Heart left ventricle (tissue), 16 donors: ENCODE measurements at regions not wholly inside any gene's neighbourhood (a gene's known extent, or its start where the extent isn't known, plus 50 kb on each side); places are given as distances from the start of the nearest gene placed in this dataset.
"Not testable (repeated sequence)": the region's sequence is repeated elsewhere in the genome, so short reads cannot be mapped to it uniquely, and the experiment has no call there.

Source experiments
- ATAC-seq, 4 donors: fragments of 200-7000 bp; cut with Tn5 transposase; one replicate each; pipeline ENCODE4 v1.9.1; 2020 to 2022; ENCODE audit warnings: moderate library complexity in 4 of 4, mild to moderate bottlenecking in 3 of 4, moderate number of reproducible peaks in 1 of 4
- DNase-seq, 5 donors: peaks; one replicate each; pipeline ENCODE4 v3.0.0-alpha.2; 2020
- H3K27ac ChIP-seq, 12 donors: fragments of 200-600 bp; sonication (generic) in 4 of 12; one replicate each; pipeline versions ENCODE4 v1.5.0 to v1.8.0; 2016 to 2022; ENCODE audit warnings: mild to moderate bottlenecking in 2 of 12
- H3K27me3 ChIP-seq, 9 donors: fragments of 200-600 bp; sonication (generic) in 2 of 9; one replicate each; pipeline versions ENCODE4 v1.5.1 to v1.8.0; 2016 to 2022; ENCODE audit warnings: mild to moderate bottlenecking in 3 of 9
- H3K36me3 ChIP-seq, 9 donors: fragments of 200-600 bp; sonication (generic) in 2 of 9; one replicate each; pipeline versions ENCODE4 v1.5.0 to v1.8.0; 2018 to 2022; ENCODE audit warnings: mild to moderate bottlenecking in 2 of 9
- H3K4me1 ChIP-seq, 12 donors: fragments of 200-600 bp; sonication (generic) in 4 of 12; one replicate each; pipeline versions ENCODE4 v1.5.0 to v1.8.0; 2016 to 2022; ENCODE audit warnings: mild to moderate bottlenecking in 3 of 12
- H3K4me3 ChIP-seq, 12 donors: fragments of 200-600 bp; sonication (generic) in 4 of 12; one replicate each; pipeline versions ENCODE4 v1.5.0 to v1.8.0; 2017 to 2022; ENCODE audit warnings: mild to moderate bottlenecking in 9 of 12, moderate library complexity in 4 of 12
- H3K9me3 ChIP-seq, 12 donors: fragments of 200-600 bp; sonication (generic) in 4 of 12; one replicate each; pipeline versions ENCODE4 v1.5.0 to v1.8.0; 2016 to 2022; ENCODE audit warnings: mild to moderate bottlenecking in 1 of 12
- POLR2A ChIP-seq, 2 donors: fragments of 450-650 bp; IDR thresholded peaks; one replicate each; pipeline ENCODE4 v1.6.1; 2017; ENCODE audit warnings: antibody characterized with exemption in 2 of 2, mild to moderate bottlenecking in 2 of 2, moderate library complexity in 2 of 2
- WGBS, 4 donors: extraction: QIAGEN DNeasy Blood & Tissue Kit in 2 of 4; methylation state at CpG; one replicate each; pipeline versions ENCODE4 v1.1.5 to v1.1.7; 2013 to 2018; 5-methylcytosine and 5-hydroxymethylcytosine counted together
- intact Hi-C, 10 donors: fragments of 100-400 bp; cut with DNase I; formaldehyde crosslinking; loops; one replicate each; pipeline versions ENCODE4 v1.11.1 to v1.14.2; 2022
- TF ChIP-seq, protein P1 (sequence below), 12 donors: fragments of 200-600 bp; sonication (generic) in 4 of 12; IDR thresholded peaks; one replicate each; pipeline versions ENCODE4 v1.5.0 to v1.8.0; 2018 to 2022; ENCODE audit warnings: antibody characterized with exemption in 12 of 12, mild to moderate bottlenecking in 5 of 12
- donor health status: ischemic (EF 13 %, LVEDD 7.1; RV severe dilation, severe dysfunction).
- donor health status: healthy with polysubstance abuse.
- donor health status: DM: no; HTN: yes; CAD: no.
- donor health status: DM: no; HTN: no; CAD: no.
- donor health status: ischemic (EF 25% LVEDD 6.9; RV normal size, moderate dysfunction).
- donor health status: ischemic (EF 25% LVEDD 5.7; RV mildly dilated, moderate dysfunction).
- donor health status: healthy.
- donor health status: DM: yes; HTN: yes; CAD: no.
- donor health status: ischemic (EF 35%, LVEDD 5.7; RV mildly dilated, moderate dysfunction).
- donor health status: nonischemic (EF 11% LVEDD 7.7; RV severe dilation, severe dysfunction).
- donor health status: DM: yes; HTN: yes; CAD: no.
- donor health status: PGD.
- donor health status: ischemic (EF 29% LVEDD 5.4; RV normal size, mild dysfunction).
- donor health status: nonischemic (EF 23%, LVEDD 6.1; RV moderate dilation, normal function).

DNA sequence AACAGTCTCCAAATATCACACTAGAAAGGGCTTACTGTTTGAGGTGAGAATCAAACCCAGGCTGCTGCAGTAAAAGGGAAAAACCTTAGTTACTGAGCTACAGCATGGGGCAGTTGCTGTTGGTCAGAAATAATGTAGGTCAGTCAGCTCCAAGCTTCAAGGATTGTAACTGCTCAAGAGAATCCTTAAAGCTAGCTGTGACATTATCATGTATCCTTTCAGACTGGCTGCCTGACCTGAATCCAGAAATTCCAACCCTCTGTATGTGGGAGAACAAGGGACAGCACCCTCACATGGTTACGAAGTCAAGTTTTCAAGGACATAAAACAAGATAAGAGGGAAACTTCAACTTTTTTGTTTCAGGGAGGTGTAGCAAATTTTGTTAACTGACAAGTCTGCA lies 365.9 kb upstream of the NPAP1 start:
- ATAC-seq, H3K4me1 ChIP-seq, H3K9me3 ChIP-seq, H3K4me3 ChIP-seq, intact Hi-C loops, H3K27ac ChIP-seq, H3K27me3 ChIP-seq, DNase-seq, H3K36me3 ChIP-seq: not testable (repeated sequence)
- 46 to 83% (median 61%) methylated on average over 1 of the region's 1 CpG for WGBS, 4 donors

DNA sequence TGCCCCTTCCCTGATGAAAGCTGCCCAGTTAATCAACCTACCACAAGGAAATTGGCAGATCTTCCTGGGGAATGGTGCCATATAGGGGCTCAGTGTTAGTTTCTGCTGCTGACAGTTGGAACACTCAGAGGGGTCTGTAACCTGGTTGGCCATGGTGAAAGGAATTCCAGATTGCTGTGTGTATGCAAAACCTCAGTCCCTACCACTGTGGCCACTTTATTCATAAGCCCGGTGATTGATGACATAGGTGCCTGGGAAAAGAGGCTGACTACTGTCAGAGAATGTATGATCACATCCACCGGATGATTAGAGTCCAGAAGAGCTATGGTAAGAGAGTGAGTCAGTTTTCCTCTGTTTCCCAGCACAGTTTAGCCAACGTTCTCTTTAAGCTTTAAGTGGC lies 363.9 kb upstream of the NPAP1 start:
- DNase-seq, H3K4me1 ChIP-seq, H3K27me3 ChIP-seq, H3K9me3 ChIP-seq, intact Hi-C loops, ATAC-seq, H3K4me3 ChIP-seq, H3K36me3 ChIP-seq, H3K27ac ChIP-seq: not testable (repeated sequence)
- WGBS, 4 donors, result 38 to 47% (median 43%) methylated on average over 1 to 3 of the region's 3 CpGs

DNA sequence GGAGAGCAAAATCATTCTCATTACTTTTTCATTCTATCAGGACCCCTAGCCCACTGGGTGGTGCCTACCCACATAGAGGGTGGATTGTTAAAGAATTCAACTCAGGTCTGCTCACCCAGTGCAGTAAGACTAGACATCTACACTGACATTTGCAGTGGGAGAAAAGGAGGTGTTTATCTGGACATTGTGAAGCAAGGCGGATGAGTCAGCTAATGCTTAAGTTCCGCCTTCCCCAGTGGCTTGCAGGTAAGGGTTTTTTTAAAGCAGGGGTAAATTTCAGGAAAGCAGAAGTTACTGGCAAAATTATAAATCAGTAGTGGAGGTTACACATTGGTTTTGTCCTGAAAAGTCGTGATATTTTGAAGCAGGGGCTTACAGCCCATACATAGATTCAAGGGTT lies 359.2 kb upstream of the NPAP1 start:
- WGBS, 4 donors, result 66 to 87% (median 67%) methylated on average over 3 of the region's 3 CpGs
- H3K27me3 ChIP-seq, H3K4me3 ChIP-seq, H3K27ac ChIP-seq, H3K9me3 ChIP-seq, intact Hi-C loops, H3K4me1 ChIP-seq, ATAC-seq, H3K36me3 ChIP-seq, DNase-seq: not testable (repeated sequence)

DNA sequence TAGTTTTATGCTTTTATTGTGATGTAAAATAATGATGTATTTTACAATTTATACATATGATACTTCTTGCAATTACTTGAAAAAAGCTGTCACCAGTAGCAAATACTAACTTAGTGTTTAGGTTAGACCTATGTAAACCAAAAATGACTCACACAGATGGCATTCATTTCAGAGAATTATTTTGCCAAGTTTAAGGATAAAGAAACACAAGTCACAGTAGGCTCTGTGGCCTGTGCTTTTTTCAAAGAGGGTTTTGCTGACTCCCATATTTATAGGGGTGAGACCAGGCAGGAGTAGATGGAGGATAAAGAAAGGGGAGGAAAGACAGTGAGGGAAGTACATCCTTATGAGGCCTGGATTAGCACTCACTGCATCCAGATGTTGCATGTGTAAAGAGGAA lies 356.6 kb upstream of the NPAP1 start:
- no peak for DNase-seq
- Histone ChIP-seq H3K36me3 (no peaks in the 10 kb centered on the region), H3K27ac (no peak overlapping the region), H3K9me3 (no peaks in the 10 kb centered on the region), H3K27me3 (no peaks in the 10 kb centered on the region), H3K4me1 (no peaks in the 10 kb centered on the region), H3K4me3 (no peak overlapping the region)
- intact Hi-C loops, result no loop called here
- no peak for ATAC-seq
- TF ChIP-seq POLR2A (IDR thresholded peaks at IDR 0.05), result no peak
- TF ChIP-seq, protein P1, sequence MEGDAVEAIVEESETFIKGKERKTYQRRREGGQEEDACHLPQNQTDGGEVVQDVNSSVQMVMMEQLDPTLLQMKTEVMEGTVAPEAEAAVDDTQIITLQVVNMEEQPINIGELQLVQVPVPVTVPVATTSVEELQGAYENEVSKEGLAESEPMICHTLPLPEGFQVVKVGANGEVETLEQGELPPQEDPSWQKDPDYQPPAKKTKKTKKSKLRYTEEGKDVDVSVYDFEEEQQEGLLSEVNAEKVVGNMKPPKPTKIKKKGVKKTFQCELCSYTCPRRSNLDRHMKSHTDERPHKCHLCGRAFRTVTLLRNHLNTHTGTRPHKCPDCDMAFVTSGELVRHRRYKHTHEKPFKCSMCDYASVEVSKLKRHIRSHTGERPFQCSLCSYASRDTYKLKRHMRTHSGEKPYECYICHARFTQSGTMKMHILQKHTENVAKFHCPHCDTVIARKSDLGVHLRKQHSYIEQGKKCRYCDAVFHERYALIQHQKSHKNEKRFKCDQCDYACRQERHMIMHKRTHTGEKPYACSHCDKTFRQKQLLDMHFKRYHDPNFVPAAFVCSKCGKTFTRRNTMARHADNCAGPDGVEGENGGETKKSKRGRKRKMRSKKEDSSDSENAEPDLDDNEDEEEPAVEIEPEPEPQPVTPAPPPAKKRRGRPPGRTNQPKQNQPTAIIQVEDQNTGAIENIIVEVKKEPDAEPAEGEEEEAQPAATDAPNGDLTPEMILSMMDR (IDR thresholded peaks at IDR 0.05), result no peak

DNA sequence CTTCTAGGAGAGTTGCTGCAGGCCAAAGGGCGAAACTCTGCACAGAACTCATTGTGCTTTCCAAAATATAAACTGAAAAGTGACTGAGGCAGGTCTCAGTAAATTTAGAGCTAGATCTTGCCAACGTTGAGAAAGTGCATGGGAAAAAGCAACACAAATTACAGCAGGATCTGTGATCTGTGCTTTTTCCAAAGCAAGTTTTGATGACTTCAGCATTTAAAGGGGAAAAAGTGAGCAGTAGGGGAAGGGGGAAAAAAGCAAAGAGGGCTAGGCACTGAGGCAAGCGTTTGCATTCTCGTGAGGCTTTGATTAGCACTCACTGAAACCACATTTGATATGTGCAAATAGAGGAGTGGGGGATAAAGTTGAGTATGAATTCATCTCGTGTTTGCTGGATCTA lies 351.5 kb upstream of the NPAP1 start:
- ATAC-seq, H3K4me1 ChIP-seq, H3K9me3 ChIP-seq, H3K4me3 ChIP-seq, DNase-seq, H3K36me3 ChIP-seq, H3K27ac ChIP-seq, intact Hi-C loops, H3K27me3 ChIP-seq: not testable (repeated sequence)
- 41 to 56% (median 42%) methylated on average over 4 to 5 of the region's 5 CpGs for WGBS, 4 donors

DNA sequence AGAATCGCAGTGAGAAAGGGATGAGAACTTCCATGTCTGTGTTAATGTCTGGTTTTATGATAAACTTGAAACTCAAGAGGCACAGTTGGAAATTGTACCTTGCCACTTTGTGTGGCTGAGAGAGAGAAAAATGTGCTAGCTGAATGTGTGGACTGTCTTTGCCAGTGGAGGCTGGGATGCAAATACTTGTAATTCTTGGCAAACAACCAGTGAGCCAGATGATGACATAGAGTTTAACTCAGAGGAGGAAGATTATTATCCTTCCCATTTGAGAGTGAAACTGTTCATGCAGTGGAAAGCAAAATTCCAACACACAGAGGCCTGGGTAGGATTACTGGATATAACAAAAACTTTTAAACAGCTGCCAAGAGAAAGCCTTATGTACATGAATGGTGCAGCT lies 349.1 kb upstream of the NPAP1 start:
- intact Hi-C loops, H3K27me3 ChIP-seq, DNase-seq, H3K27ac ChIP-seq, H3K36me3 ChIP-seq, H3K4me1 ChIP-seq, H3K9me3 ChIP-seq, H3K4me3 ChIP-seq: not testable (repeated sequence)
- 50 to 64% (median 57%) methylated on average over 1 of the region's 1 CpG for WGBS, 4 donors
- ATAC-seq, result peak in 1 of 4 donors; percentile 28

DNA sequence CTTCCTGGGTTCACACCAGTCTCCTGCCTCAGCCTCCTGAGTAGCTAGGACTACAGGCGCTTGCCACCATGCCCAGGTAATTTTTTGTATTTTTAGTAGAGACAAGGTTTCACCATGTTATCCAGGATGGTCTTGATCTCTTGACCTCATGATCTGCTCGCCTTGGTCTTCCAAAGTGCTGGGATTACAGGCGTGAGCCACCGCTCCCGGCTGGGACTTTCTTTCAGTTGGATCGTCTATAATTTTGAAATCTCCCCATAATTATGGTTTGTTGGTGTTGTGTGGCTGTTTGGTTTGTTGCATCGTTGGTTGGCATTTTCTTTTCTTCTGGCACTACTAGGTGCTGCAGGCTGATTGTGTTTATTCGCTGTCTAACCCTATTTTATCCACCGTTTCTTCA lies 343.6 kb upstream of the NPAP1 start:
- H3K36me3 ChIP-seq, H3K27me3 ChIP-seq, H3K9me3 ChIP-seq, DNase-seq, H3K27ac ChIP-seq, intact Hi-C loops, ATAC-seq, H3K4me1 ChIP-seq, H3K4me3 ChIP-seq: not testable (repeated sequence)
- WGBS, 4 donors, result 76 to 91% (median 77%) methylated on average over 9 of the region's 9 CpGs

DNA sequence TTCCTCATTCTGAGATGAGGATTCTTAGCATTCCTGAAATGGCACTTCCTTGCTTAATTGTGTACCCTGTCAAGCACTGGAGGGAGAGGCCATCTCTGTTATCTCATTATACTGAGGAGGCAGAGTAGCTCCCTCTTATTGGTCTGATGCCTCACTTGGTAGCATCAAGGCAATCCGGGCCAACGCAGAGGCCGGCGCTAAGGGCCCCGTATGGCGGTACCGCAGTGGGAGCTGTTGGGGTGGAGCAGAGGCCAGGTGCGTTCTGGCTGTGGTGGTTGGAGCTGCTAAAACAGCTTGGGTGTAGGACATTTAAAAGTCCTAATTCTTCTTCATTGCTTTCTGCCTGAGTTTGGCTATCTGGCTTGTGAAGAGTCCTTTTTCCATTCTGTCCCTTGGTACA lies 333.7 kb upstream of the NPAP1 start:
- H3K27me3 ChIP-seq, H3K9me3 ChIP-seq, ATAC-seq, H3K4me3 ChIP-seq, DNase-seq, H3K36me3 ChIP-seq, H3K4me1 ChIP-seq, intact Hi-C loops, H3K27ac ChIP-seq: not testable (repeated sequence)
- 90 to 97% (median 93%) methylated on average over 7 to 8 of the region's 8 CpGs for WGBS, 4 donors

DNA sequence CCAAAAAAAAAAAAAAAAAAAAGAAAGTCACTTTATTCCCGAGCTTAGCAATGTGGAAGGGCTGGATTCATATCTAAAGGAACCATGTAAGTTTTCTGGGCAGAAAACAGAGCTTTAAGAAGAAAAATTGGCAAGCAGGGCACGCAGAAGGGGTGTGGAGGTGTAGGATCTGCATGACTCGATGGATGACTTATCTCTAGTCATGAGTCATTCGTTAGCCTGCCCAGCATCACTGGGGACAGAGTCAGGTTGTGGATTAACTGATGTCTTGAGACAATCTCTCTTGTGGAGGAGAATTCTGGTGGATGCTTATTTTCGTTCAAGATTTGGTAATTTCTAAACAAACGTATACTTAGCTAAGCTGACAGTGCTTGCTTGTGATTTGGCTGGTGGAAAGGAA lies 322.8 kb upstream of the NPAP1 start:
- H3K27me3 ChIP-seq, DNase-seq, ATAC-seq, H3K36me3 ChIP-seq, H3K9me3 ChIP-seq, H3K4me1 ChIP-seq, H3K27ac ChIP-seq, intact Hi-C loops, H3K4me3 ChIP-seq: not testable (repeated sequence)
- WGBS, 4 donors, result 55 to 66% (median 61%) methylated on average over 6 of the region's 6 CpGs

DNA sequence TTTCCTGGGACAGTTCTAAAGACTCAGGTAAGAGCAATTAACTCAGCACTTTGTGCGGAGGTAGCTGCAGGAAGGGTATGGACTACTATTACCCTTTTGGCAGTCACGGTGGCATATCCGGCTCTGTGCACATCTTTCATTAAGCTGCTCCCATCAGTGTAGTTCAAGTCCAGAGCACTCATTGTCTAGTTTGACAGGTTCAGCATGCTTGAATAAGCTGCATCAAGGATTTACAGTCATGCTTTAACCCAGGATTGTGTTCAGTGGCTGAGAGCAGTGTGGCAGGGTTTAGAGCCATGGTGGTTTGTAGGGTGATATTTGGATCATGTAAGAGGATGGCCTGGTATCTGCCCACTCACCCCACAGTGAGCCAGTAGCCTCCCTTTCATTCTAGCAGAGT lies 294.5 kb upstream of the NPAP1 start:
- intact Hi-C loops, H3K4me1 ChIP-seq, H3K36me3 ChIP-seq, H3K9me3 ChIP-seq, DNase-seq, H3K27me3 ChIP-seq, H3K27ac ChIP-seq, ATAC-seq, H3K4me3 ChIP-seq: not testable (repeated sequence)
- WGBS, 4 donors, result 92 to 96% (median 95%) methylated on average over 3 of the region's 3 CpGs

DNA sequence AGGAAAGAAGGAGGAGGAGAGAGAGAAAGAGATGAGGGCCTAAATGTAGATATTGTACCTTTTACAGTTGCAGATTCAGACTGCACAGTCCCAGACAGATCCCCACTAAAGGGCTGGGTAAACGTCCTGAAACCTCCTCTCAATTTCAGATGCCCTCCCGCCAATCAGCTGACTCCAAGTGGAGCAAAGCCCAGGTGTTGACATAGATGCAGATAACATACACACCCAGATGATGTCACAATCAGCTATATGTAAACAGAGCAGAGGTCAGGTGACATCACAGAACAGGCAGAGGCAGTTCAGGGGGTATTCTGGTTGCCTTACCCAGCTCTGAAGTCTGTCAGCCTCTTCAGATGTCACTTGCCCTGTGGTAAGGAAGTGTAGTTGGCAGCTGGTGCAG lies 290.3 kb upstream of the NPAP1 start:
- H3K27ac ChIP-seq, H3K9me3 ChIP-seq, H3K4me1 ChIP-seq, H3K4me3 ChIP-seq, DNase-seq, intact Hi-C loops, H3K27me3 ChIP-seq, H3K36me3 ChIP-seq, ATAC-seq: not testable (repeated sequence)
- 38 to 45% (median 41%) methylated on average over 2 of the region's 2 CpGs for WGBS, 4 donors
